RPMI8226 (cell line): ENCODE measurements at regions not wholly inside any gene's neighbourhood (a gene's known extent, or its start where the extent isn't known, plus 50 kb on each side); places are given as distances from the start of the nearest gene placed in this dataset.

ENCODE experiments used
- DNase-seq: peaks from one replicate; pipeline ENCODE4 v3.0.0-alpha.2; 2015

GRCh38 chr1:87937831-87938395 lies 609.2 kb downstream of the LMO4 start:
- no peak for DNase-seq

- DNase-seq: no peak
These were observed 610.0 kb downstream of the LMO4 start for GRCh38 chr1:87938631-87939030.

DNA sequence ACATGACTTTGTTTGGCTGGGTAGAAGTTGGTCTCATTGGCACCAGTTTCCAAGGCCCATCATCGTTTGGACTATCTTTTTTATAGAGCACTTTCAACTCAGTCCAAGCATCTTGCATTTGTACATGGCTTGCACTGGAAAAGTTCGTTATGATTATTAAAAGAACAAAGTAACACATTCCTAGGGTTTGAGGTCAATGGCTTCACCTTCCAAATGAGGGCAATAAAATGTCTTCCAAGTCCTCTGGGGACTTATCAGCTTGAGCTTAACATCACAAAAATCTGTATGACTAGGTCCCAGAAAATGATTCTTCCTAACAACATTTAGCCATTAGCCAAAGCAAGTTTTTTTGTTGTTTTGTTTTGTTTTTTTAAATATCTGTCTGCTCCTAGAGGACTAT lies 610.8 kb downstream of the LMO4 start:
- DNase-seq: no peak

DNA sequence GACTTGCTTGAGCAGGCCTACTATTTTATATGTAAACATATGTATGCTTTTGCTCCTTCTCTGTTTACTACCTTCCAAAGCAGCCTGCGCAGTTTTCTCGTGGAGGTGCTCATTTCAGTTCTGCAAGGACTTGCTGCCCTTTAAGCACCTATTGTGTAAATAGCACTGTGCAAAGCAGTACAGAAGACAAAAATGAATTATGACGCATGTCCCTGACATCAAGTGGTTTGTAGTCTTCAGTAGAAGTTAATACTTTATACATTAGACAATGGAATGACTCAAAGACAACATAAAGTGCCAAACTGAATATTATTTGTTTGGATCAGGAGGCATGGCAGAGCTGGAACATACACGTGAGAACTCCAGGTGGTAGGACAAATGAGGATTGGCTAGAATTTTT lies 611.7 kb downstream of the LMO4 start:
- DNase-seq: no peak

- no peak for DNase-seq
These were observed 612.8 kb downstream of the LMO4 start for GRCh38 chr1:87941337-87941946.

- no peak for DNase-seq
These were observed 613.5 kb downstream of the LMO4 start for GRCh38 chr1:87942165-87942564.

- no peak for DNase-seq
These were observed 621.0 kb downstream of the LMO4 start for GRCh38 chr1:87949711-87950110.

DNA sequence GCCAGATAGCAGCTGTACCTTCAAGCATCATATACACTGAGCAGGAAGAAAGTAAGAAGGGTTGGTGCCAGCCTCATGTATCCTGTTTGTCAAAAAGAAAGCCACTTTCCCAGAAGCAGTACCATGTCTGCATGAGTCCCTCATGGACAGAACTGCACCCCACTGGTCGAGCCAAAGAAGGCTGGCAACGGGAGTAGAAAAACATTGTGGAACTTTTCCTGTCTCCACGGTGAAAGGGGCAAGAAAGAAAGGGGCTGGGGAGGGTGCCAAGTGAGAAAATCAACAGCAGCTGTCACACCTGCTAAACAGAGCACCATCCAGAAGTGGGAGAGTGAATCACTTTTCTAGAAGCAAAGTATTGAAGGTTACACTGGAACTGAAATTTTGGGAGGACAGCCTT lies 621.7 kb downstream of the LMO4 start:
- no peak for DNase-seq

DNA sequence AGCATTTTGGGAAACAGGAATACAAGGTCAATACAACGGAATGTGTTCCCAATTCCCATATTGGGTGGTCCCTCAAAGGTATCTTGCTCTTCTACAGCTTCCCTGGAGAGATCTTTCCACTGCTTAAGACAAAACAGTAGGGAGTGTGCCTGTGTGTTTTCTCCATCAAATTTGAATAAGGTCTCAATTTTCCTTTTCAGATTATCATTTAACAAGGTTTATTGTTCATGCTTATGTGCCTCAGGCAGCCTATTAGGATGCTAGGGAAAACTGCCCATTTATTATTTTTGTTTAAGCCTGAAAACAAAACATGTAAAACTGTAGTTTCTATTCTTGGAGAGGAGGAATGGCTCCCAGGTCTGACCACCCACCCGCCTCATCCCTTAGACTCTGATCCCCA lies 622.7 kb downstream of the LMO4 start:
- DNase-seq: no peak

DNA sequence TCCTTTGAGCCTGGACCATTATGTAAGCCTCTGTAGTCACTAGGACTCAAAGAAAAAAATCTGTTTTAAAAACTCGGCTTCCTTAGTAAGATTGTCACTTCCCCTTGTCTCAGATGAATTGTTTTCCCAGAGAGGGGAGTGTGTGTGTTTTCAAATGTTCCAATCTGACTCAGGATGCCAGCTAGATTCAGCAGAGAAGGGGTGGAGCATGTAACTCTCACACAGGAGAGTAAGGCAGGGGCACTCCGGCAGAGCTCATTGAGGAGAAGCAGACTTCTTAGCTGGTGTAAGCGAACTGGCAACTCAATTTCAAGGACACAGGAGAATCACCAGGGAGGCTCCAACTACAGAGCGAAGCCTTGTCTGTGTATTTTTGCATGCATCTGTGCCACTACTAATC lies 623.2 kb downstream of the LMO4 start:
- DNase-seq: no peak

DNA sequence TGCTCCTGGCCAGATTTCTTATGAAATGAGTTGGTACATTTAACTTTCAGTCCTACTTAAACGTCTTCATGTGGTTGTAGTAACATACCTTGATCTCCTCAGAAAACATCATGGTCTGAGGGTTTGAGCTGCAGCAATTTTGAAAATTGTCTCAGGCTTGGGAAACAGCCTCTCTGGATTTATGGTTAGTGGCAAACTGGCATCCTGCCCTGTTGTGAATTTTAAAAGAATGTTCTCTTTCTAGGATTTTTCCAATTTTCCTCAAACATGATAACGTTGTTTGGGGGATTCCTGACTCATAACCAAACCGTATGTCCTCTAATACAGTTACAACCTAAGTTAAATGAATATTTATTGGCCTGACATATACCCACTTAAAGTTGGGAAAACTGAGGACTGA lies 624.4 kb downstream of the LMO4 start:
- DNase-seq: no peak

DNA sequence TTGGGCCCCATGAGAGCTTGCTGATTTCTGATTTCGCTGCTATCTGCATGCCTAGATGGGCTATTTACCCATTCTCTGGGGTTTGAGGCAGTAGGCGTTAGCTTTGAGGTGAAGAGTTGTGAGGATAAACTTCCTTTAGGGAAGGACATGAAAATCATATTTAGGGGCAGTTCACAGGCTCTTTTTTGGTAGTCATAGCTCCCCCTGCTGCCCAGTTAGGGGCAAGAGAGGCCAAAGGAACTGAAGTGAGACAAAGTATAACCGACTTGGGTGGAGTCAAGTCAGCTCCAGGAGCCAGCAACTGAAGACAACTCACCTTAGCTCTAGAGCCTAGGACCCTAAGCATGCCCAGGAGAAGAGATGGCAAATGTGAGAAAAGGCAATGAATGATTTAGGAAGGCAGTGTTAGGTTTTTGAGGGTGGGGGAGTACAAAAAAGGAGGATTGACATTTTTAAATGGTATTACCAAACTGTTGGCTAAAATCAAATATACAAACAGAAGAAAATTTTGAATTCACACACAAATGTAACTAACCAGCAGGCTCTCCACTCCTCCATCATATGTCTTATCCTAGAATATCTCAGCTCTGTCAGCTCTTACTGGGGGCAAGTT lies 625.2 kb downstream of the LMO4 start:
- peak; percentile 35 for DNase-seq

DNA sequence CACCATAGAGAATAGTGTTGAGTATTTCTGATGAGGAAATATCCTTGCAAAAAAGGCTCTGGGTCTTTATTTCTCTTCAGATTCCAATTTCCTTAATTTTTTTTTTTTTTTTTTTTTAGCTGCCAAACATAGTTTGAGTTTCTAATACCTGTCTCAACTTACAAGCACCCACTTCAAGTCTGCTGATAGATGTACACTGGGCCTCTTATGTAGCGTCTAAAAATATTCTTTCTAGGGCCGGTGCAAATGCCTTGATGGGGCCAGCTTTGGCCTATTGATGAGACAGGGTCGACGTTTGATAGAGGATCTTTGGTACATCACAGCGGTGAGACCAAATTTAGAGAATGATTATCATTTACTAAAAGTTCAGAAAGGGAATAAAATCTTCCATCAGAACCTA lies 626.4 kb downstream of the LMO4 start:
- DNase-seq: no peak

- no peak for DNase-seq
These were observed 627.4 kb downstream of the LMO4 start for GRCh38 chr1:87956072-87956471.

DNA sequence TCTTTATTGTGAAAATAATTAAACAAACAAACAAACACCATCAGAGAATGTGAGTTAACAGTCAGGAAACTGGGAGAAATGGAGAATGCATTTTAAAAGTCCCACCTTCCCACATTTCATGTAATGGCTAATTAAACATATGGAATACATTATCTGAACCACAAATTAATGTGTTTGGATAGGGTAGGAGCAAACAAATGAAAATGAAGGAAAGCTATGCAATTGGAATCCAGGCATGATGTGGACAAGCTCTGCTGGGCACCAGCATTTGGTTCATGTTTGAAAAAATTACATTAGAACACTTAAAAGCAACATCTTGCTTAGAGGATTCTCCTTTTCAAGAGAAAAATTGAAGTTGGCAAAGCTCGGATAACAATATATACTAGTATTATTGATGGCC lies 628.1 kb downstream of the LMO4 start:
- no peak for DNase-seq

GRCh38 chr1:87957331-87957730 lies 628.7 kb downstream of the LMO4 start:
- DNase-seq: no peak

DNA sequence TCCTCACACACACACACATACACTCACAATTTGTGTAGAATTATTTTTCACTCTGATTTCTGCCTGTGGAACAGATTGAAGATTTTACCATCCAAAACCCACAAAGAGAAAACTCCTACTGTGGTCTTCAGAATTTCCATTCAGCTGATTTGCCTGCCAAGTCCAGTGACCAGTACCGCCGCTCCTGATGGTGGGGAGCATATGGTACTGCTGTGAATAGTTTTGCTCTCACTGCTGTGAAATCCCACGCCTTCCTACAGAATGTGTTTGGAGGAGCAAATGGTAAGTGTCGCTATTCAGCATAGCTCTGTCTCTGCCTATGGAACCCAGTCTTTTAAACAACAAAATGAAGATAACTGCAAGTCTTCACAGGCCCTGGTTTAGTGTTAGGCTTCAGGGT lies 629.5 kb downstream of the LMO4 start:
- no peak for DNase-seq

- DNase-seq: no peak
These were observed 630.0 kb downstream of the LMO4 start for GRCh38 chr1:87958716-87959115.

DNA sequence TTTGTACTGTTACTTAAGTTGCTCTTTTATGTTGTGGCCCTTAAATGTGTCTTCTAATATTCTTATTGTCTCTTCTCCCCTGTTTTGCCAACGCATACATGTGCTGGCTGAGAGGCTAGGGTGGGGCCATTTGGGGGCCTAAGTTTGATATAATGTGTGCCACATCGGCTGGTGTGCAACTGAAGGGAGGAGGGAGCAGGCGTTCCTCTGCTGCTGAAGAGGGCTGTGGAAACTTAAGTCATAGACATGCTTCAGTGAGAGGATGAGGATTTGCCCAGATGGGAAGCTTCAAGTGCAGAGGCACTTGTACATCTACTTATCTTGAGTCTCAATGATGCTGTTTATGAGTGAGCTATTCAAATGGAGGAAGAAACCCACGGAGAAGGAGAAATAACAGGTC lies 630.6 kb downstream of the LMO4 start:
- no peak for DNase-seq

- DNase-seq: no peak
These were observed 633.3 kb downstream of the LMO4 start for GRCh38 chr1:87961992-87962391.

GRCh38 chr1:87963556-87963955 lies 634.9 kb downstream of the LMO4 start:
- DNase-seq: no peak

DNA sequence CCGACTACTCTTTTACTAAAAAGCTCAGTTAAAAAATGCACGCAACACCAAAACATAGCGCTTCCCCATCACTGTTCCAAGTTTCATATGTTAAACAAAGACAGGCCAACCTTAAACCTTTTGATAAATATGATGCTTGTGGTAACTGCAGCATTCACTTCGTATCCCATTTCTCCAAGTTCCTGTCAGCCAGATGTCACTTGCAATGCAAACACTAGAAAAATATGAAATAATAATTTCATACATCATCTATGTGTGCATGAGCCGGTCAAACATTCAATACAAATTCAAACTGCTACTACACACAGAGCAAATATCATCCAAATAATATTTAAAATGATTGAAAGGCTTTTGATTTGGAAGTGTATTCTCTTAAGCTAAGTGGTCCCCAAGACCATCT lies 636.5 kb downstream of the LMO4 start:
- no peak for DNase-seq

DNA sequence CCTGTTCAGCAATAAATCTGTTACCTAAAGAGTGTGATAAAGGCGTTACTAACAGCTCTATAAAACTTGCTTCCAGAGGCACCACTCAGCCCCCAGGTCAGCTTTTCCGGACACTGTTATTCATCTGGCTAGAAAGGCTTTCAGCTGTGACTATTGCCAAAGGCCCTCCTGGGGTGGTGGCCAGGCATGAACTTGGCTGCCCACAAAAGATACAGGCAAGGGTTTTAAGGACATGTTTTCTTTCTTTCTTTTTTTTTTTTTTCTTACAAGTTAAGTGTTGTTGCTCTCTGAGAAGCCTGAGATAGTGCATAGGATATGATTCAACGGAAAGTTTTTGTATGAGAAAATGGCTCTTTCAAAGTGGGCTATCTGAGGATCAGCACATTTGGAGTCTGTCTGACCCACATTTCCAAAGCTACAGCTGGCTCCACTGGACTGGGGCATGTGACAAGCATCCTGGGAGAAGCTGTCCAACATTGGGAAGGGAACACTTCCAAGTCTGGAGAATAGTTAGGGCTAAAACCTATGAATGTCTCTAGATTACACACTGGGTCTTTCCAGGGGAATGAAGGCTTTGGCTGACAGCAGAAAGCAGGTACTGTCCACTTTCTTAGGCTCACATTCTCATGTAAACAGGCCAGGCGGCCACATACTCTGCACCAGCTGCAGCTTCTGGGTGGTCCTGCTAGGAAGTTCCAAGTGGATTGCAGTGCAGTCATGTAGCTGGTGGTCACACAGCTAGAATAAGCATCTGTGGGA lies 639.7 kb downstream of the LMO4 start:
- no peak for DNase-seq

DNA sequence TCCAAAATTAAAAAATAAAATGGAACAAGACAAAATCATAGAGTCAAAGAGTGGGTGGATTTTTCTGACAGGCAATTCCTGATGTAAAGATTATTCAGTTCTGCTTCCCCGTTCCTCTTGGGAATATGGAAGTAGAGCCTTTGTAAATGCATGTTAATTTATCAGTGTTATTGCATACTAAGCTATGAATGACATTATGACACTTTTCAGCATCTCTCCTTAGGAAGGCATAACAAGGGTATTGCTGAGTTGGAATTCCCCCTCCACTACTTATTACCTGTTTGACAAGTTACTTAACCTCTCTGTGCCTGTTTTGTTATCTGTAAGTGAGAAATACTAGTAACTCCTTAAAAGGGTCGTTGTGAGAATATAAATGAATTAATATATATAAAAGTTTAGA lies 640.4 kb downstream of the LMO4 start:
- DNase-seq: no peak
